WTC11 (cell line): ENCODE measurements at regions not wholly inside any gene's neighbourhood (a gene's known extent, or its start where the extent isn't known, plus 50 kb on each side); places are given as distances from the start of the nearest gene placed in this dataset.

Experiments used
- CDX4 ChIP-seq: fragments of 250-450 bp; sonication (Bioruptor Pico); IDR thresholded peaks from 2 replicates; pipeline ENCODE4 v1.9.0; 2021; ENCODE audit warnings: moderate library complexity, mild to moderate bottlenecking, inconsistent platforms, borderline replicate concordance
- CTCF ChIP-seq: fragments of 200-600 bp; IDR thresholded peaks from 2 replicates; pipeline ENCODE4 v1.8.0; 2022; ENCODE audit warnings: antibody characterized with exemption
- ERG ChIP-seq: fragments of 250-450 bp; sonication (Bioruptor Pico); IDR thresholded peaks from 2 replicates; pipeline ENCODE4 v1.8.0; 2021; ENCODE audit warnings: mild to moderate bottlenecking
- ETV6 ChIP-seq: sonication (generic); formaldehyde crosslinking; IDR thresholded peaks from 2 replicates; pipeline ENCODE4 v1.8.1; 2022; ENCODE audit warnings: mild to moderate bottlenecking, missing genetic modification reagents
- MAX ChIP-seq: sonication (generic); formaldehyde crosslinking; IDR thresholded peaks from 2 replicates; pipeline ENCODE4 v1.8.0; 2022; ENCODE audit warnings: mild to moderate bottlenecking, missing genetic modification reagents
- SP1 ChIP-seq: sonication (generic); formaldehyde crosslinking; conservative IDR thresholded peaks from 2 replicates; pipeline ENCODE4 v1.8.1; 2022; ENCODE audit warnings: missing genetic modification reagents
- STAT6 ChIP-seq: sonication (generic); formaldehyde crosslinking; conservative IDR thresholded peaks from 2 replicates; pipeline ENCODE4 v1.8.1; 2023; ENCODE audit warnings: mild to moderate bottlenecking, low read depth, missing genetic modification reagents, moderate library complexity
- USF2 ChIP-seq: sonication (generic); formaldehyde crosslinking; IDR thresholded peaks from 2 replicates; pipeline ENCODE4 v1.8.1; 2023; ENCODE audit warnings: mild to moderate bottlenecking, missing genetic modification reagents, moderate library complexity

- TF ChIP-seq USF2 (CRISPR knock-in tag), result no peak
- no peak for TF ChIP-seq CTCF
- TF ChIP-seq STAT6 (CRISPR knock-in tag), result no peak
- no peak for TF ChIP-seq SP1 (CRISPR knock-in tag)
- no peak for TF ChIP-seq MAX (CRISPR knock-in tag)
- TF ChIP-seq ETV6 (CRISPR knock-in tag), result no peak
- TF ChIP-seq ERG, result no peak
- no peak for TF ChIP-seq CDX4 (CRISPR knock-in tag)
Measured at GRCh38 chr2:239544143-239544917, 143.5 kb upstream of the HDAC4 start.
